Left ventricle myocardium inferior (tissue), 1 donor: ENCODE measurements at regions not wholly inside any gene's neighbourhood (a gene's known extent, or its start where the extent isn't known, plus 50 kb on each side); places are given as distances from the start of the nearest gene placed in this dataset.
"Not testable (repeated sequence)": the region's sequence is repeated elsewhere in the genome, so short reads cannot be mapped to it uniquely, and the experiment has no call there.

Experiments used
- DNase-seq: peaks from one replicate; pipeline ENCODE4 v3.0.0-alpha.2; 2020
- H3K27ac ChIP-seq: fragments of 200-600 bp; replicated peaks from 2 replicates; pipeline ENCODE4 v1.8.0; 2021
- H3K27me3 ChIP-seq: fragments of 200-600 bp; 2 replicates; pipeline ENCODE4 v1.8.0; 2021; ENCODE audit warnings: low read depth
- H3K36me3 ChIP-seq: fragments of 200-600 bp; 2 replicates; pipeline ENCODE4 v1.8.0; 2021
- H3K4me1 ChIP-seq: fragments of 200-600 bp; 2 replicates; pipeline ENCODE4 v1.8.0; 2021
- H3K4me3 ChIP-seq: fragments of 200-600 bp; 2 replicates; pipeline ENCODE4 v1.8.0; 2021; ENCODE audit warnings: mild to moderate bottlenecking, moderate library complexity
- H3K9me3 ChIP-seq: fragments of 200-600 bp; replicated peaks from 2 replicates; pipeline ENCODE4 v1.8.0; 2021
- CTCF ChIP-seq: fragments of 200-600 bp; IDR thresholded peaks from 2 replicates; pipeline ENCODE4 v1.8.0; 2021; ENCODE audit warnings: antibody characterized with exemption, mild to moderate bottlenecking, borderline replicate concordance
- intact Hi-C: fragments of 100-400 bp; cut with micrococcal nuclease; formaldehyde crosslinking; loops from one replicate; pipeline ENCODE4 v1.11.0; 2022
- donor health status: DM: no; HTN: yes; CAD: no; lungs with severe emphysema.

- Histone ChIP-seq H3K27me3 (peaks cover 6% of the 10 kb centered on the region), H3K4me1 (no peaks in the 10 kb centered on the region), H3K9me3 (no peaks in the 10 kb centered on the region), H3K27ac (no peak overlapping the region), H3K4me3 (no peak overlapping the region), H3K36me3 (no peaks in the 10 kb centered on the region)
- intact Hi-C loops, result no loop called here
- DNase-seq, result no peak
- no peak for TF ChIP-seq CTCF
These were observed 587.5 kb upstream of the LCORL start for GRCh38 chr4:18608908-18609533.

GRCh38 chr4:18602610-18603009 is 581.1 kb upstream of the LCORL start:
- DNase-seq, H3K36me3 ChIP-seq, H3K27ac ChIP-seq, H3K27me3 ChIP-seq, intact Hi-C loops, H3K4me3 ChIP-seq, H3K4me1 ChIP-seq, H3K9me3 ChIP-seq: not testable (repeated sequence)

- Histone ChIP-seq H3K4me3 (no peak overlapping the region), H3K27ac (no peak overlapping the region), H3K27me3 (peaks cover 15% of the 10 kb centered on the region), H3K4me1 (no peaks in the 10 kb centered on the region), H3K9me3 (no peaks in the 10 kb centered on the region), H3K36me3 (no peaks in the 10 kb centered on the region)
- intact Hi-C loops, result loop anchor here (5.0 to 10.0 kb wide), 2 partner anchors 776 to 1039 kb away; no protein-coding TSS in a partner anchor
- no peak for DNase-seq
- TF ChIP-seq CTCF, result peak; percentile 87
These were observed 571.9 kb upstream of the LCORL start for GRCh38 chr4:18593297-18594002.

- intact Hi-C loops, result no loop called here
- no peak for TF ChIP-seq CTCF
These were observed 561.3 kb upstream of the LCORL start for GRCh38 chr4:18582841-18583240.

GRCh38 chr4:18578307-18578706 is 556.8 kb upstream of the LCORL start:
- no peak for TF ChIP-seq CTCF
- no peaks in the 10 kb centered on the region for H3K4me1 ChIP-seq
- no peaks in the 10 kb centered on the region for H3K9me3 ChIP-seq
- intact Hi-C loops, result loop anchor here (10.0 kb wide), 1 partner anchor 754 kb away; no protein-coding TSS in a partner anchor
- H3K4me3 ChIP-seq, result no peak overlapping the region
- no peaks in the 10 kb centered on the region for H3K36me3 ChIP-seq
- no peak overlapping the region for H3K27ac ChIP-seq
- H3K27me3 ChIP-seq, result peaks cover 16% of the 10 kb centered on the region
- no peak for DNase-seq

More at GRCh38 chr4:18582841-18583240, 561.3 kb upstream of the LCORL start:
- Histone ChIP-seq H3K27me3 (peaks cover 16% of the 10 kb centered on the region), H3K27ac (no peak overlapping the region), H3K4me1 (no peaks in the 10 kb centered on the region), H3K36me3 (no peaks in the 10 kb centered on the region), H3K4me3 (no peak overlapping the region), H3K9me3 (no peaks in the 10 kb centered on the region)
- DNase-seq, result no peak

GRCh38 chr4:18572481-18572880 is 550.9 kb upstream of the LCORL start:
- TF ChIP-seq CTCF, result no peak
- DNase-seq, result no peak
- Histone ChIP-seq H3K4me1 (no peaks in the 10 kb centered on the region), H3K4me3 (no peak overlapping the region), H3K9me3 (no peaks in the 10 kb centered on the region), H3K27ac (no peak overlapping the region), H3K36me3 (no peaks in the 10 kb centered on the region), H3K27me3 (no peaks in the 10 kb centered on the region)
- intact Hi-C loops, result loop anchor here (10.0 kb wide), 1 partner anchor 748 kb away; no protein-coding TSS in a partner anchor
